DMS 273 treated with DMSO at 0.1 percent for 48 hours (cell line): ENCODE measurements at regions not wholly inside any gene's neighbourhood (a gene's known extent, or its start where the extent isn't known, plus 50 kb on each side); places are given as distances from the start of the nearest gene placed in this dataset.
"Not testable (repeated sequence)": the region's sequence is repeated elsewhere in the genome, so short reads cannot be mapped to it uniquely, and the experiment has no call there.

Experiments used
- DNase-seq: peaks from one replicate; lab custom pipeline; 2025; lab: John Stamatoyannopoulos, UW

GRCh38 chr11:114805431-114805830, 127.1 kb downstream of the NXPE2 start:
- not testable (repeated sequence) for DNase-seq

- DNase-seq: no peak
Observed at GRCh38 chr11:114811971-114812370, 133.6 kb downstream of the NXPE2 start.

- DNase-seq: no peak
Observed at GRCh38 chr11:114812733-114813132, 134.4 kb downstream of the NXPE2 start.

- DNase-seq: no peak
Observed at GRCh38 chr11:114813189-114813718, 134.9 kb downstream of the NXPE2 start.

- no peak for DNase-seq
Observed at GRCh38 chr11:114815176-114815575, 136.8 kb downstream of the NXPE2 start.

GRCh38 chr11:114815761-114816160, 137.4 kb downstream of the NXPE2 start:
- DNase-seq: no peak

- peak; percentile 5 for DNase-seq
Observed at GRCh38 chr11:114816791-114817190, 138.5 kb downstream of the NXPE2 start.

GRCh38 chr11:114818382-114818781, 140.1 kb downstream of the NXPE2 start:
- DNase-seq: no peak

GRCh38 chr11:114819028-114819427, 140.7 kb downstream of the NXPE2 start:
- no peak for DNase-seq

GRCh38 chr11:114820621-114821020, 142.3 kb downstream of the NXPE2 start:
- DNase-seq: no peak

- DNase-seq: no peak
Observed at GRCh38 chr11:114821621-114822412, 143.5 kb downstream of the NXPE2 start.

- DNase-seq: no peak
Observed at GRCh38 chr11:114826910-114827442, 148.6 kb downstream of the NXPE2 start.

- DNase-seq: no peak
Observed at GRCh38 chr11:114827736-114828135, 149.4 kb downstream of the NXPE2 start.

GRCh38 chr11:114832532-114833125, 154.3 kb downstream of the NXPE2 start:
- no peak for DNase-seq

- DNase-seq: no peak
Observed at GRCh38 chr11:114836161-114836560, 157.8 kb downstream of the NXPE2 start.

- DNase-seq: no peak
Observed at GRCh38 chr11:114844896-114845295, 166.6 kb downstream of the NXPE2 start.

- DNase-seq: peak; percentile 15
Observed at GRCh38 chr11:114845766-114846415, 167.6 kb downstream of the NXPE2 start.

GRCh38 chr11:114846416-114846791, 168.1 kb downstream of the NXPE2 start:
- peak; percentile 89 for DNase-seq

- peak; percentile 37 for DNase-seq
Observed at GRCh38 chr11:114847306-114847975, 169.1 kb downstream of the NXPE2 start.

- DNase-seq: no peak
Observed at GRCh38 chr11:114848027-114848426, 169.7 kb downstream of the NXPE2 start.

GRCh38 chr11:114857281-114857680, 179.0 kb downstream of the NXPE2 start:
- no peak for DNase-seq

GRCh38 chr11:114864896-114865295, 186.6 kb downstream of the NXPE2 start:
- no peak for DNase-seq
